ENCODE measurements at regions not wholly inside any gene's neighbourhood (a gene's known extent, or its start where the extent isn't known, plus 50 kb on each side); places are given as distances from the start of the nearest gene placed in this dataset.

GRCh38 chr2:150169237-150169629 lies 318.2 kb downstream of the RND3 start:
- no peak for DNase-seq
- intact Hi-C loops (cut with DNase I) = loop anchor here (5.0 kb wide), 1 partner anchor 158 kb away; no protein-coding TSS in a partner anchor

GRCh38 chr2:150168595-150169236 lies 318.8 kb downstream of the RND3 start:
- no peak for DNase-seq
- intact Hi-C loops (cut with DNase I) = loop anchor here (5.0 kb wide), 1 partner anchor 159 kb away; no protein-coding TSS in a partner anchor

- DNase-seq = no peak
- intact Hi-C loops (cut with DNase I) = loop anchor here (5.0 kb wide), 1 partner anchor 160 kb away; no protein-coding TSS in a partner anchor
Observed at GRCh38 chr2:150167711-150168110, 319.8 kb downstream of the RND3 start.

- intact Hi-C loops (cut with DNase I) = loop anchor here (5.0 kb wide), 1 partner anchor 161 kb away; no protein-coding TSS in a partner anchor
- peak in 2 of 10 donors; percentile 15 to 64 for DNase-seq
Observed at GRCh38 chr2:150166313-150167051, 321.0 kb downstream of the RND3 start.

DNA sequence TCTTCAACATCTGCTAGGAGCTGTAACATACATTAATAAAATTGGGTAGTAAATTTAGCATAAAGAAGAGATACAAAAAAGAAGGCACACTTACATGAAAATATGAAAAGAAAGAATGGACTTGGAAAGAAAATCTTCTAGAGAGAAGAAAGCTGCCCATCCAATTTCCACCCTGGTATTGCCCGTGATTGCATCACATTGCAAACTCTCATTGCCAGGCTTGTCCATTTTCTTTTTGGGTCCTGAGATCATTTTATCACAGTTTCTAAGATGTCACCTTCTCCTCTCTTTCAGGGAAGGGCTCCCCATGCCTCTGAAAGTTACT lies 321.5 kb downstream of the RND3 start:
- no peak for DNase-seq
- intact Hi-C loops (cut with DNase I) = loop anchor here (5.0 kb wide), 1 partner anchor 161 kb away; no protein-coding TSS in a partner anchor

DNA sequence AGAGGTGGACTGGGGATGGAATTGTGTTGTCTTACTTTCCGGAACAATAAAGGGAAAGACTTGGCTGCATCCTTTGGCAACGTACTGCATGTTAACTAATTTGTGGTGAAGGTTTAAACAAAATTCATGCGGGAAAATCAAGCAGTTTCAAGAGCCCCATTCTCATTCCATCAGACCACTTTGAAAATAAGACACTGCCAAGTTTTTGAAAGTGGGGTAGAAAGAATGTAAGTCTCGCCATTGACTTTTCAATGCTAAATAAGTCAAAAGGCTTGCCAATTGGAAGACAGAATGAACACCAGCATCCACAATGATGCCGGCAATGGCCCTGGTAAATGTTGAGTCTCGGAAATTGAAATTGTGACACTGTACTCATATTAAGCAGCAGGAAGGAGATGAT lies 322.0 kb downstream of the RND3 start:
- intact Hi-C loops (cut with DNase I) = loop anchor here (5.0 kb wide), 1 partner anchor 162 kb away; no protein-coding TSS in a partner anchor
- DNase-seq = no peak

- no peak for DNase-seq
- intact Hi-C loops (cut with DNase I) = no loop called here
Observed at GRCh38 chr2:150162241-150162942, 325.1 kb downstream of the RND3 start.

GRCh38 chr2:150160058-150160457 lies 327.4 kb downstream of the RND3 start:
- no peak for DNase-seq
- intact Hi-C loops (cut with DNase I) = no loop called here

GRCh38 chr2:150159300-150159699 lies 328.2 kb downstream of the RND3 start:
- intact Hi-C loops (cut with DNase I) = no loop called here

DNA sequence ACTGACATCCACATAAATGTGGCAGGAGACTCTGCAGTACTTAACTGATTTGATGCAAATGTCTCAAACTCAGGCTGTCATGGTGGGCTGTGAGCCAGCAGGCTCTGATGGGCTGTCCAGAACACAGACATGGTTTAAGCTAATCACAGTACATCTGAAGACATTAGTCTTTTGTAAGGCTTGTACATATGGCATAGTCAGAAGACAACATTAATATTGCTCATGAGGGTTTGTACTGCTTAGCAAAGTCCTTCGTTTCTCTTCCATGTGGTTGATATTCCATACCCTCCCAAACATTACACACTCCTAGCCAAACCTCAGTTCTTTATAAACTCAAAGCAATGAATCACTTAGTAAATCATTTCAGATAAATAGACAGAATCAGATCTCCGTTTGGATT lies 330.6 kb downstream of the RND3 start:
- intact Hi-C loops (cut with DNase I) = no loop called here
- no peak for DNase-seq

More at GRCh38 chr2:150159300-150159699, 328.2 kb downstream of the RND3 start:
- no peak for DNase-seq

GRCh38 chr2:150156415-150156814 lies 331.1 kb downstream of the RND3 start:
- no peak for DNase-seq
- intact Hi-C loops (cut with DNase I) = no loop called here

DNA sequence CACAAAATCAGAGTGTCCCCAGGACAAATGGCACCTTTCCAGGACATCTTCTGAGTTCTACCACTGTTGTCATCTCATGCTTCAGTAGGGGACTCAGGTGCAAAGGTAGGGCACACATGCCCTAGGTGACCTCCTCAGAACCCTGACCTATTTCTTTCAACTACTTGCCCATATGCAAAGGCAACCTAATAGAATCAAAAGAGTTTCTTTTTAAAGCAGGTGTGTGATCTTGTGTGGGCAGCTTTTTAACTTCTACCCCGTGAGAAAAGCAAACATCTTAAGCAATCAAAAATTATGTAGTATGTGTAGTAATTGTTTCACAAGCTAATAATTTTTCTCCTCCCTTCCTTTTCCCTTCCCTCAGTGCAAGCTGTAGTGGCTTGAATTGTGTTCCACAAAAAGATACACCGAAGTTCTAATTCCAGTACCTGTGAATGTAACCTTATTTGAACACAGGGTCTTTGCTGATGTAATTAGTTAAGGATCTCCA lies 333.1 kb downstream of the RND3 start:
- DNase-seq = no peak
- intact Hi-C loops (cut with DNase I) = no loop called here

- no peak for DNase-seq
- intact Hi-C loops (cut with DNase I) = no loop called here
Observed at GRCh38 chr2:150153646-150154307, 333.7 kb downstream of the RND3 start.

- no peak for DNase-seq
- intact Hi-C loops (cut with DNase I) = no loop called here
Observed at GRCh38 chr2:150152230-150152629, 335.2 kb downstream of the RND3 start.

GRCh38 chr2:150150144-150150543 lies 337.3 kb downstream of the RND3 start:
- DNase-seq = no peak
- intact Hi-C loops (cut with DNase I) = no loop called here

DNA sequence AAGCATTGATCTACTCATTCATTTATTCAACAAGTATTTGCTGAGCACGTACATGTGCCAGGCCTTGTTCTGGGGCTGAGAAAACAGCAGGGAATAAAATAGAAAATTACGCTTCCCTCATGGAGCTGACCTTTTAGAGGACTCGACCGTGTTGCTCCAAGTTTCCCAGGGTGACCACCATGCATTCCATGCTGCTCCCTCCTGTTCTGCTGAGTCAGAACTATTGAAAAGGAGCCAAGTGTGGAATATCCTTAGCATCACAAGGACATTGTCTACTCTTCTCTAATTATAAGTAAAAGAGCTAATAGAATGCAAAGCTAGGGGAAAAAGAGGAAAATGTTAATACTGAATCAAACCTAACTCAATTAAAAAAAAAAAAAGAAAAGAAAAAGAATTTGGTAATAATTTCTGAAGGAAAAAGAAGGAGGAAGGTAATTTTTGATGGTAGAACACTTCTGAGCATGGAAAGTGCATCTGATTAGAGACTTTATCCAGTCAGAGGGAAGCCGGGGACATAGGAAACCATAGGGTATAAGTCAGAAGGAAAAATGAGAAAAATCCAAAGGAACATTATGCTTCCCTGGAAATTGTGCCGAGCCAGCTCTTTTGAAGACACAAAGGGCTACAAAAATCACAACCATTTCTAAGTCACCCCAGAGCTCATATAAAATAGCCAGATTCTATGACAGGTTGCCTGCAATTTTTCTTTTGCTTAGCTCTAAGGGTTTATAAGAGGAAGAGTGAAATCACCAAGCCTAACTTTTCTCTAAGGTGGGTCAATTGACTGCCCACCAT lies 339.4 kb downstream of the RND3 start:
- intact Hi-C loops (cut with DNase I) = no loop called here
- no peak for DNase-seq

DNA sequence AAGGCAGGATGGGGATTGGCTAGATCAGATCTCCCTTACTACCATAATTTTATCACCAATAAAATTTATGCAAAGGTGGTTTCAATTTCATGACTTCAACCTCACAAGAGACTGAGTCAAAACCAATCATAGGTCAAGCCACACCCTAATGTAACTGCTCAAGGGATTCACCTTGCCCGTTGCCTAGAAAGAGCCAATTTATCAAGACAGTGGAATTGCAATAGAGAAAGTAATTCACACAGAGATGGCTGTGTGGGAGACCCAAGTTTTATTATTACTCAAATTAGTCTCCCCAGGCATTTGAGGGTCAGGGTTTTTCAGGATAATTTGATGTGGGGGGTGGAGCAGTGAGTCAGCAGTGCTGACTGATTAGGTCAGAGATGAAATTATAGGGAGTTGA lies 340.6 kb downstream of the RND3 start:
- intact Hi-C loops (cut with DNase I) = no loop called here
- DNase-seq = no peak

DNA sequence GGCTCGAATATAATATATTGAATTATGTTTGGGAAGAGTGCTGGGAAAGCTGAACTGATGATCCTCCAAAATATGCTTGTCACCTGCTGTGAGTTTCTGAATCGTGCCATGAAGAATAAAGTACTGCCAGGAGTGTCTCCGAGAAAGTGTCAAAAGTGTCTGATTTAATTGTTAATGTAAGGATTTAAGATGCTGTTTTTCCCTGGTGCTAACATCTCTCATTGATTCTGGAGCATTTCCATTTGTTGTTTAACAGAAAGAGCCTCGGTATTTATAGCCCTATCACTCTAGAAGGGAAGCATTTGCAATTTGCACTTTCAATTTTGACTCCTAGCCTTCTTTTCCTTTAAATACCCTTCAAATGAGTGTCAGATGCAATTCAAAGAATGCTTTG lies 342.2 kb downstream of the RND3 start:
- no peak for DNase-seq
- intact Hi-C loops (cut with DNase I) = no loop called here

DNA sequence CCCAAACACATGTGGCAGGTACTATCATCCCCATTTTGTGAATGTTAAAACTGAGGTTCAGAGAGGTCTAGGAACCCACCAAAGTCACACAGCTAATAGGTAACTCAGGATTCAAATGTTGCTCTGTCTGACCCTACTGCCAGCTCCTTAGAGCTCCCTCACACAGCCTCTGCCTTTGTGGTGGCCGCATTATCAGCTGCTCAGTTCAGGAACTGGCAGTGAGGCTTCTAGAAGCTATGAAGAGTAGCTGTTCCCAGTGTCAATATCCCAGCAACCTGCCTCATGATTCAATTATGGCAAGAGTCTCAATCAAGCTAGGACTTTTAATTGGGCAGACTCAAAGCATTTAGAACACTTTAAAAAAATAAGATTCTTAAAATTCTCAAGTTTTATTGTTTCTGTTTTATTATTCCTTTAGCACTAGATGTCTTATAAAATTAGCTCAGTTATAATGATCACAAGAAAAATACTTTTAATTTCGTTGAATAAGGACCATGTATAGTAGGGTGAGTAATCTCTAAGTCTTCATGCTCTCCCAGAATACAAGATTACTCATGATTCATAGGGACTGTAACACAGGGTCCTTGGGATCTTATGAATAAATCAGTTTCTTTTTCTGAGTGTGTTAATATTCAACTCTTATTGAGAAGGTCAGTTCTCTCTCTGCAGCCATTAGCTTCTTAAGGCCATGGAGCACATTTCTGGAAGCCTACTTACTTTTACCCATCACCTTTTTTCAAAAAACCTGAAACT lies 342.7 kb downstream of the RND3 start:
- intact Hi-C loops (cut with DNase I) = no loop called here
- DNase-seq = no peak
